Ascending aorta (tissue), 2 donors: ENCODE measurements at regions not wholly inside any gene's neighbourhood (a gene's known extent, or its start where the extent isn't known, plus 50 kb on each side); places are given as distances from the start of the nearest gene placed in this dataset.

Experiments used
- DNase-seq, 2 donors: peaks; one replicate each; pipeline ENCODE4 v3.0.0-alpha.2; 2019; ENCODE audit warnings: low spot score in 2 of 2
- H3K27ac ChIP-seq, 2 donors: fragments of 200-600 bp; sonication (generic); one replicate each; pipeline ENCODE4 v1.5.1; 2016 to 2017; ENCODE audit warnings: mild to moderate bottlenecking in 1 of 2
- H3K27me3 ChIP-seq: fragments of 200-600 bp; sonication (generic); one replicate; pipeline ENCODE4 v1.5.1; 2017
- H3K36me3 ChIP-seq, 2 donors: fragments of 200-600 bp; sonication (generic); one replicate each; pipeline ENCODE4 v1.5.1; 2016
- H3K4me1 ChIP-seq, 2 donors: fragments of 200-600 bp; sonication (generic); one replicate each; pipeline ENCODE4 v1.5.1; 2016 to 2017; ENCODE audit warnings: mild to moderate bottlenecking in 1 of 2
- H3K4me3 ChIP-seq, 2 donors: fragments of 200-600 bp; sonication (generic); one replicate each; pipeline ENCODE4 v1.5.1; 2016 to 2017; ENCODE audit warnings: mild to moderate bottlenecking in 1 of 2
- H3K9me3 ChIP-seq, 2 donors: fragments of 200-600 bp; sonication (generic); one replicate each; pipeline ENCODE4 v1.5.1; 2016
- intact Hi-C: fragments of 100-400 bp; cut with DNase I; formaldehyde crosslinking; loops from one replicate; pipeline ENCODE4 v1.15.1; 2023
- TF ChIP-seq, protein P1 (sequence below), 3 experiments: fragments of 200-600 bp in 2 of 3; fragments of 450-650 bp in 1 of 3; sonication (generic) in 2 of 3; IDR thresholded peaks; one replicate each; pipeline ENCODE4 v1.5.1; 2016 to 2019; ENCODE audit warnings: antibody characterized with exemption in 3 of 3, mild to moderate bottlenecking in 1 of 3, moderate library complexity in 1 of 3

DNA sequence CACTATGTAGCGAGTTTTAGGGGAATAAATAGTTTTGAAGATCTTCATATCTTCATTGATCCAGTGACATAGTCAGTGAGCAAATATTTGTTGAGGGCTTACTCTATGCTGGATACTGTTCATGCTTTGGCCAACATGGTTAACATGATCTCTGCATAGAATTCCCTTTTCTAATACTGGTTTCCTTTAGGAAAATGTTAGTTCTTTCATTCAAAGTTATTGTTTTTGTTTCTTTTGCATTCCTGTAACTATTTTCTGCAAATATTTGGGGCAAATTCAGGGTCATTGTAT lies 226.5 kb downstream of the C12orf50 start:
- intact Hi-C loops: no loop called here
- Histone ChIP-seq H3K4me3 (no peak overlapping the region), H3K36me3 (no peaks in the 10 kb centered on the region), H3K4me1 (peaks cover 0 to 9% of the 10 kb centered on the region in 2 donors), H3K27me3 (no peaks in the 10 kb centered on the region), H3K27ac (no peak overlapping the region), H3K9me3 (no peaks in the 10 kb centered on the region)
- DNase-seq: no peak
- TF ChIP-seq, protein P1, sequence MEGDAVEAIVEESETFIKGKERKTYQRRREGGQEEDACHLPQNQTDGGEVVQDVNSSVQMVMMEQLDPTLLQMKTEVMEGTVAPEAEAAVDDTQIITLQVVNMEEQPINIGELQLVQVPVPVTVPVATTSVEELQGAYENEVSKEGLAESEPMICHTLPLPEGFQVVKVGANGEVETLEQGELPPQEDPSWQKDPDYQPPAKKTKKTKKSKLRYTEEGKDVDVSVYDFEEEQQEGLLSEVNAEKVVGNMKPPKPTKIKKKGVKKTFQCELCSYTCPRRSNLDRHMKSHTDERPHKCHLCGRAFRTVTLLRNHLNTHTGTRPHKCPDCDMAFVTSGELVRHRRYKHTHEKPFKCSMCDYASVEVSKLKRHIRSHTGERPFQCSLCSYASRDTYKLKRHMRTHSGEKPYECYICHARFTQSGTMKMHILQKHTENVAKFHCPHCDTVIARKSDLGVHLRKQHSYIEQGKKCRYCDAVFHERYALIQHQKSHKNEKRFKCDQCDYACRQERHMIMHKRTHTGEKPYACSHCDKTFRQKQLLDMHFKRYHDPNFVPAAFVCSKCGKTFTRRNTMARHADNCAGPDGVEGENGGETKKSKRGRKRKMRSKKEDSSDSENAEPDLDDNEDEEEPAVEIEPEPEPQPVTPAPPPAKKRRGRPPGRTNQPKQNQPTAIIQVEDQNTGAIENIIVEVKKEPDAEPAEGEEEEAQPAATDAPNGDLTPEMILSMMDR (IDR thresholded peaks at IDR 0.05): no peak

DNA sequence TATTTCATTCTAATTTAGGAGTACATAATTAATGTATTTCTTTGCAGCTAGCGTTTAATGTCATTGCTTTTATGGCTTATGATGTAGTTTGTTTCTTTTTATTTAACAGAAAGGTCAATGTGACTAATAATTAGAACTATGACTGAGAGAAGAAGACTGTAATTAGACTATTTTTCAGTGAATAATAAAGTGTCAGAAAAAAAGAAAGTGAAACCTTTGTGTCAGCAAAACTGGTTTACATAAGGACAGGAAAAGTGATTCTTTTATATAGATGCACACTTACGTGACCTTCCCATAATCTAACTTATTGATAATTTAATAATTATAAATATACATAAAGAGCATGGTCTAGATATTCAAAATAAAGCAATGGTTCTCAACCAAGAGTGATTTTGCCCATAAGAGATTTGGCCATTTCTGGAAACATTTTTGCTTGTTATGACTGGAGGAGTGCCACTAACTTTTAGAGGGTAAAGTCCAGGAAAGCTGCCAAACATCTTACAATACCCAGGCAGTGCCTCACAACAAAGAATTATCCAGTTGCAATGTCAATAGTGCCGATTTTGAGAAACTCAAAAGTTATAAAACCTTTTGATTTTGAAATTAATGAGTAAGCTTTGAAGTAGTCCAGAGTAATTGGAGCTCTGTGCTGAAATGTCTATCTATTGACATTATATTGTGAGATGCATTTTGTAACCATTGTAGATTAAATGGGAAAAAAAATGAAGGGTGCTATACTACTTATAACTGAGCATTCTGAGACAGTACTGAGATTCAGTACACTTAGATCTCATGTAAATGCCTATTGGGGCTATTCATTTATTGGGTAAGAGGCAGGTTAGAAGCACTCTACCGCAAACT lies 227.1 kb downstream of the C12orf50 start:
- H3K4me1 ChIP-seq: peaks cover 0 to 9% of the 10 kb centered on the region in 2 donors
- H3K27ac ChIP-seq: peak overlapping the region in 1 of 2 donors; percentile 17
- DNase-seq: no peak
- TF ChIP-seq, protein P1 (IDR thresholded peaks at IDR 0.05): no peak
- intact Hi-C loops: no loop called here
- no peaks in the 10 kb centered on the region for H3K27me3 ChIP-seq
- H3K9me3 ChIP-seq: no peaks in the 10 kb centered on the region
- H3K36me3 ChIP-seq: no peaks in the 10 kb centered on the region
- H3K4me3 ChIP-seq: peak overlapping the region; percentile 26 to 29

DNA sequence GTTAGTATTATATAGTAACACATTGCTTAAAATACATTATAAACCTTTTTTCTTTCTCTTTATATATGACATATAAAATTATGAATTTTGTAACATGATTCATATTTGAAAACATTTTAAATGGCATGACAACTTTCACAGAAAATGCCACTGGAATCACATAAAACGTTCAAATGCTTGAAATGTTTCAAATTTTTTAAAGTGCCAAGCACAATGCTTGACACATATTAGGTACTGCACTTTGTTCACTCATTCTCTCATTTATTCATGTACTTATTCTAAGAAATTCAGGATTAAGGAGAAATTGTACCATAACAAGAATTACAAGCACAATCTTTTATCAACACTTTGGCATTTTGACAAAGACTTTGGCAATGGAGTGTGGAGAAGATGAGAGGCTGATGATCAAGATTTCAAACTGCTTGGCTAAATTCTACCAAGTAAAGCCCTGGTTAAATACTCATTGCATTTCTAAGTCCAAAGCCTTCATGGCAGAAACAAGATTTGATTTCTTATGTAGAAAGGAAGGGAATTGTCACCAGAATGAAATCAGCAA lies 232.2 kb downstream of the C12orf50 start:
- TF ChIP-seq, protein P1 (IDR thresholded peaks at IDR 0.05): no peak
- H3K4me3 ChIP-seq: no peak overlapping the region
- no peaks in the 10 kb centered on the region for H3K27me3 ChIP-seq
- H3K9me3 ChIP-seq: no peaks in the 10 kb centered on the region
- intact Hi-C loops: no loop called here
- DNase-seq: no peak
- peaks cover 0 to 9% of the 10 kb centered on the region in 2 donors for H3K4me1 ChIP-seq
- no peak overlapping the region for H3K27ac ChIP-seq
- H3K36me3 ChIP-seq: no peaks in the 10 kb centered on the region

DNA sequence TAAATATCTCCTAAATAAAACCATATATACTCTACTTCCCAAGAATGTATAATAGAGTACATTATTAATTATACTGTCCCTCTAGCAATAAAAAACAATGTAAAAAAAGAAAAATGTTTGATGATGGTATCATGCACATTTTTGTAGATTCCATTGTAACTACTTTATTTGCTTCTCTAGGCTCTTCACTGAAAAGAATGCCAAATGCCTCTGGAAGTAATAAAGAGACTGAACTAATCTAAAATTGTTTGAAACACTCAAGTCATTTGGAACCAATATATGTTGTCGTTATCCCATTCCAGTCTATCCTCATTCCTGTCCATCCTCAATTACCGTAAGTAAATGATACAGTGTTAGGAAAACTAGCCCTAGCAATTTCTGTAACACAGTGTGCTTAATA lies 233.6 kb downstream of the C12orf50 start:
- peaks cover 0 to 6% of the 10 kb centered on the region in 2 donors for H3K4me1 ChIP-seq
- no peaks in the 10 kb centered on the region for H3K27me3 ChIP-seq
- intact Hi-C loops: no loop called here

DNA sequence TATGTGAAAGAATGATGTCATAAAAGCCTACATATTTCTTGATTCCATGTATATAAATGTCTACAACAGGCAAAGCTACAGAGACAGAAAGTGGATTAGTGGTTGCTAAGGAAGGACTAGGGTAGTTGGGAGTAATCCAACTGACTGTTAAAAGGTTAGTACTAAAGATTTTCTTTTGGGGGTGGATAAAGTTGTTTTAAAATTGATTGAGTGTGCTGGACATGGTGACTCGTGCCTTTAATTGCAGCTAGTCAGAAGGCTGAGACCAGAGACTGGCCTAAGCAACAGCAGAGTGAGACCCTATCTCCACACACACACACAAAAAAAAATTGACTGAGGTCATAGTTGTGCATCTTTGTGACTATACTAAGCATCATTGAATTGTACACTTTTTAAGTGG lies 234.3 kb downstream of the C12orf50 start:
- intact Hi-C loops: no loop called here
- Histone ChIP-seq H3K27ac (no peak overlapping the region), H3K4me3 (no peak overlapping the region), H3K36me3 (no peaks in the 10 kb centered on the region), H3K27me3 (no peaks in the 10 kb centered on the region), H3K4me1 (peaks cover 0 to 4% of the 10 kb centered on the region in 2 donors), H3K9me3 (no peaks in the 10 kb centered on the region)
- TF ChIP-seq, protein P1 (IDR thresholded peaks at IDR 0.05): no peak
- DNase-seq: no peak

More for the DNA sequence above, 233.6 kb downstream of the C12orf50 start:
- no peak overlapping the region for H3K27ac ChIP-seq
- H3K9me3 ChIP-seq: no peaks in the 10 kb centered on the region
- no peak overlapping the region for H3K4me3 ChIP-seq
- TF ChIP-seq, protein P1 (IDR thresholded peaks at IDR 0.05): no peak
- DNase-seq: no peak
- H3K36me3 ChIP-seq: no peaks in the 10 kb centered on the region
